Activated CD4-positive, alpha-beta T cell treated with anti-CD3 and anti-CD28 coated beads, Interleukin-2, amount 50 U/mL, for 16 hours (primary cell): ENCODE measurements at regions not wholly inside any gene's neighbourhood (a gene's known extent, or its start where the extent isn't known, plus 50 kb on each side); places are given as distances from the start of the nearest gene placed in this dataset.

Experiments
- DNase-seq: peaks from one replicate; pipeline ENCODE4 v3.0.0-alpha.2; 2020

GRCh38 chr20:52473186-52473585 is 281.6 kb upstream of the ZFP64 start:
- DNase-seq = no peak

GRCh38 chr20:52470561-52470960 is 279.0 kb upstream of the ZFP64 start:
- no peak for DNase-seq

GRCh38 chr20:52469128-52469527 is 277.5 kb upstream of the ZFP64 start:
- no peak for DNase-seq

- no peak for DNase-seq
These were observed 274.4 kb upstream of the ZFP64 start for GRCh38 chr20:52465991-52466390.

- DNase-seq = no peak
These were observed 270.0 kb upstream of the ZFP64 start for GRCh38 chr20:52461582-52461981.

- DNase-seq = no peak
These were observed 267.6 kb upstream of the ZFP64 start for GRCh38 chr20:52459150-52459549.

- no peak for DNase-seq
These were observed 266.2 kb upstream of the ZFP64 start for GRCh38 chr20:52457826-52458225.

- DNase-seq = no peak
These were observed 263.1 kb upstream of the ZFP64 start for GRCh38 chr20:52454660-52455059.

GRCh38 chr20:52448513-52449232 is 257.1 kb upstream of the ZFP64 start:
- DNase-seq = no peak

- DNase-seq = no peak
These were observed 255.6 kb upstream of the ZFP64 start for GRCh38 chr20:52447225-52447551.

GRCh38 chr20:52446421-52447224 is 255.0 kb upstream of the ZFP64 start:
- no peak for DNase-seq

GRCh38 chr20:52444455-52444854 is 252.9 kb upstream of the ZFP64 start:
- no peak for DNase-seq

GRCh38 chr20:52443874-52444273 is 252.3 kb upstream of the ZFP64 start:
- no peak for DNase-seq

GRCh38 chr20:52441710-52442109 is 250.1 kb upstream of the ZFP64 start:
- DNase-seq = no peak

- no peak for DNase-seq
These were observed 247.8 kb upstream of the ZFP64 start for GRCh38 chr20:52439375-52439774.

- DNase-seq = peak; percentile 12
These were observed 246.9 kb upstream of the ZFP64 start for GRCh38 chr20:52438326-52438963.

- DNase-seq = no peak
These were observed 242.9 kb upstream of the ZFP64 start for GRCh38 chr20:52434453-52434852.

- DNase-seq = no peak
These were observed 242.5 kb upstream of the ZFP64 start for GRCh38 chr20:52434041-52434425.

GRCh38 chr20:52433326-52434040 is 241.9 kb upstream of the ZFP64 start:
- DNase-seq = no peak

- DNase-seq = no peak
These were observed 241.2 kb upstream of the ZFP64 start for GRCh38 chr20:52432740-52433139.

- DNase-seq = no peak
These were observed 237.4 kb upstream of the ZFP64 start for GRCh38 chr20:52429029-52429428.

- DNase-seq = no peak
These were observed 236.4 kb upstream of the ZFP64 start for GRCh38 chr20:52427960-52428359.

- no peak for DNase-seq
These were observed 235.3 kb upstream of the ZFP64 start for GRCh38 chr20:52426856-52427255.
